ENCODE measurements at regions not wholly inside any gene's neighbourhood (a gene's known extent, or its start where the extent isn't known, plus 50 kb on each side); places are given as distances from the start of the nearest gene placed in this dataset.

GRCh38 chr9:89887286-89887685 lies 282.5 kb downstream of the GADD45G start:
- TF ChIP-seq EZH2 (IDR thresholded peaks at IDR 0.05; ENCODE audit: borderline replicate concordance, control insufficient read depth, low read depth, low read length), result no peak
- TF ChIP-seq, protein P1, sequence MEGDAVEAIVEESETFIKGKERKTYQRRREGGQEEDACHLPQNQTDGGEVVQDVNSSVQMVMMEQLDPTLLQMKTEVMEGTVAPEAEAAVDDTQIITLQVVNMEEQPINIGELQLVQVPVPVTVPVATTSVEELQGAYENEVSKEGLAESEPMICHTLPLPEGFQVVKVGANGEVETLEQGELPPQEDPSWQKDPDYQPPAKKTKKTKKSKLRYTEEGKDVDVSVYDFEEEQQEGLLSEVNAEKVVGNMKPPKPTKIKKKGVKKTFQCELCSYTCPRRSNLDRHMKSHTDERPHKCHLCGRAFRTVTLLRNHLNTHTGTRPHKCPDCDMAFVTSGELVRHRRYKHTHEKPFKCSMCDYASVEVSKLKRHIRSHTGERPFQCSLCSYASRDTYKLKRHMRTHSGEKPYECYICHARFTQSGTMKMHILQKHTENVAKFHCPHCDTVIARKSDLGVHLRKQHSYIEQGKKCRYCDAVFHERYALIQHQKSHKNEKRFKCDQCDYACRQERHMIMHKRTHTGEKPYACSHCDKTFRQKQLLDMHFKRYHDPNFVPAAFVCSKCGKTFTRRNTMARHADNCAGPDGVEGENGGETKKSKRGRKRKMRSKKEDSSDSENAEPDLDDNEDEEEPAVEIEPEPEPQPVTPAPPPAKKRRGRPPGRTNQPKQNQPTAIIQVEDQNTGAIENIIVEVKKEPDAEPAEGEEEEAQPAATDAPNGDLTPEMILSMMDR (IDR thresholded peaks at IDR 0.05 in 2 of 3, conservative IDR thresholded peaks at IDR 0.05 in 1 of 3; ENCODE audit: control insufficient read depth in 2 of 3, extremely low read depth in 1 of 3, insufficient read depth in 1 of 3, low read depth in 3 of 3, low read length in 3 of 3), result no peak
- TF ChIP-seq NBN (IDR thresholded peaks at IDR 0.05), result no peak
- CTCF ChIA-PET, result no interaction called here
- DNase-seq (ENCODE audit: low read depth, low spot score), result no peak
- Histone ChIP-seq H3K9me3 (replicated peaks; ENCODE audit: control insufficient read depth, insufficient read depth, low read length) (no peaks in the 10 kb centered on the region), H3K4me2 (ENCODE audit: control insufficient read depth, insufficient read depth) (no peak overlapping the region), H3K4me3 (no peak overlapping the region), H3K4me1 (ENCODE audit: control insufficient read depth, insufficient read depth, low read length) (no peaks in the 10 kb centered on the region), H3K27me3 (replicated peaks in 1 of 2; ENCODE audit: control insufficient read depth in 2 of 2, insufficient read depth in 2 of 2, low read length in 1 of 2) (peaks cover 4% of the 10 kb centered on the region in 2 experiments; a peak in 3 of 4 replicates), H3K36me3 (ENCODE audit: control insufficient read depth in 2 of 2, insufficient read depth in 2 of 2, low read length in 1 of 2) (no peaks in the 10 kb centered on the region), H4K20me1 (ENCODE audit: control insufficient read depth, insufficient read depth) (no peaks in the 10 kb centered on the region), H2AFZ (ENCODE audit: control insufficient read depth, low read depth, low read length) (no peak overlapping the region), H3K9ac (ENCODE audit: control insufficient read depth, insufficient read depth, low read length) (no peak overlapping the region), H3K27ac (ENCODE audit: control insufficient read depth, insufficient read depth) (no peak overlapping the region), H3K79me2 (ENCODE audit: control insufficient read depth, insufficient read depth, low read length) (no peaks in the 10 kb centered on the region)
- RAD21 ChIA-PET (ENCODE audit: unreplicated experiment), result no interaction called here
- FAIRE-seq, result no peak
- ATAC-seq, result no peak
- no TSS peak for BruUV-seq (replicated peaks)
- SMC1A ChIA-PET (ENCODE audit: uncharacterized antibody, unreplicated experiment), result no interaction called here
- WGBS (ENCODE audit: insufficient coverage, insufficient replicate concordance, low lambda C conversion rate, missing lambda C conversion rate), result 35% methylated on average over 4 of the region's 4 CpGs
- POLR2A ChIA-PET, result no interaction called here
- intact Hi-C loops (cut with micrococcal nuclease; ENCODE audit: unreplicated experiment), result no loop called here
- in situ Hi-C loops (cut with MboI), result no loop called here

DNA sequence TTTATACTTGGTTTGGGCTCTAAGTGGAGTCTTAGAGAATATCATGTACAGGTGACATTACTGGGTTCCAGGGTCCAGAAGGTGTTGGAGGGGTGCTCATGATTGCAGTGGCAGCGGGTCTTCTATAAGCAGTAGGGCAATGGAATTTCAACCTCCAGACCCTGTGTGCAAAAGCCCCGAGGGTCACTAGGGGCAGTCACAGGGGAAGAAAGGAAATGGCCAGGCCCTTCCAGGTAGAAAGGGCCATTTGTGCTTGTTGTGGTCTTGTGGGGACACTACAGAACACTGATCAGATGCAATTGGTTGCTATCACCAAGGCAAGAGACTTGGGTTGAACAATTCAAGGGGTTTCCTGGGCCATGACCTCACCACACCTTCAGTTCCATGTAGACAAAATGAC lies 283.4 kb downstream of the GADD45G start:
- no peak overlapping the region for H2AFZ ChIP-seq (ENCODE audit: control insufficient read depth, low read depth, low read length)
- no TSS peak for BruUV-seq (replicated peaks)
- 8% methylated on average over 2 of the region's 2 CpGs for WGBS (ENCODE audit: insufficient coverage, insufficient replicate concordance, low lambda C conversion rate, missing lambda C conversion rate)
- H3K4me2 ChIP-seq (ENCODE audit: control insufficient read depth, insufficient read depth), result no peak overlapping the region
- CTCF ChIA-PET, result no interaction called here
- DNase-seq (ENCODE audit: low read depth, low spot score), result no peak
- no peaks in the 10 kb centered on the region for H3K36me3 ChIP-seq (ENCODE audit: control insufficient read depth in 2 of 2, insufficient read depth in 2 of 2, low read length in 1 of 2)
- no peak overlapping the region for H3K9ac ChIP-seq (ENCODE audit: control insufficient read depth, insufficient read depth, low read length)
- H3K79me2 ChIP-seq (ENCODE audit: control insufficient read depth, insufficient read depth, low read length), result no peaks in the 10 kb centered on the region
- in situ Hi-C loops (cut with MboI), result no loop called here
- H3K4me1 ChIP-seq (ENCODE audit: control insufficient read depth, insufficient read depth, low read length), result no peaks in the 10 kb centered on the region
- H3K27ac ChIP-seq (ENCODE audit: control insufficient read depth, insufficient read depth), result no peak overlapping the region
- no peak for FAIRE-seq
- TF ChIP-seq RB1 (IDR thresholded peaks at IDR 0.05; ENCODE audit: borderline replicate concordance) (no peak), LARP7 (IDR thresholded peaks at IDR 0.05) (no peak), SRF (IDR thresholded peaks at IDR 0.05; ENCODE audit: low read depth in 2 of 2, low read length in 2 of 2) (no peak), MXI1 (IDR thresholded peaks at IDR 0.05; ENCODE audit: low read depth, low read length) (no peak), POLR2AphosphoS2 (IDR thresholded peaks at IDR 0.05; ENCODE audit: low read depth, low read length) (no peak), HSF1 (IDR thresholded peaks at IDR 0.05; ENCODE audit: low read depth, low read length) (no peak), RFX5 (IDR thresholded peaks at IDR 0.05; ENCODE audit: low read depth, low read length) (no peak), SMAD5 (IDR thresholded peaks at IDR 0.05; ENCODE audit: low read depth) (no peak), RAD51 (IDR thresholded peaks at IDR 0.05) (no peak), ZNF274 (IDR thresholded peaks at IDR 0.05; ENCODE audit: insufficient read depth, insufficient read length) (no peak), HCFC1 (IDR thresholded peaks at IDR 0.05; ENCODE audit: low read length) (no peak), NBN (IDR thresholded peaks at IDR 0.05) (no peak)
- TF ChIP-seq, protein P2, sequence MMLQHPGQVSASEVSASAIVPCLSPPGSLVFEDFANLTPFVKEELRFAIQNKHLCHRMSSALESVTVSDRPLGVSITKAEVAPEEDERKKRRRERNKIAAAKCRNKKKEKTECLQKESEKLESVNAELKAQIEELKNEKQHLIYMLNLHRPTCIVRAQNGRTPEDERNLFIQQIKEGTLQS (IDR thresholded peaks at IDR 0.05; ENCODE audit: borderline replicate concordance, extremely low read depth, low read depth, low read length), result no peak
- no peak for ATAC-seq
- H4K20me1 ChIP-seq (ENCODE audit: control insufficient read depth, insufficient read depth), result no peaks in the 10 kb centered on the region
- no peak overlapping the region for H3K4me3 ChIP-seq
- RAD21 ChIA-PET (ENCODE audit: unreplicated experiment), result no interaction called here
- H3K27me3 ChIP-seq (replicated peaks in 1 of 2; ENCODE audit: control insufficient read depth in 2 of 2, insufficient read depth in 2 of 2, low read length in 1 of 2), result peaks cover 4% of the 10 kb centered on the region in 2 experiments; a peak in 3 of 4 replicates
- POLR2A ChIA-PET, result no interaction called here
- H3K9me3 ChIP-seq (replicated peaks; ENCODE audit: control insufficient read depth, insufficient read depth, low read length), result no peaks in the 10 kb centered on the region
- SMC1A ChIA-PET (ENCODE audit: uncharacterized antibody, unreplicated experiment), result interaction anchor here (1.1 kb wide), 1 partner anchor 83 kb away, joined by 3 read pairs; no protein-coding TSS in a partner anchor
- intact Hi-C loops (cut with micrococcal nuclease; ENCODE audit: unreplicated experiment), result no loop called here
